K562 (cell line): ENCODE measurements at regions not wholly inside any gene's neighbourhood (a gene's known extent, or its start where the extent isn't known, plus 50 kb on each side); places are given as distances from the start of the nearest gene placed in this dataset.

Source experiments
- ATAC-seq: fragments of 200-7000 bp; cut with Tn5 transposase; 3 replicates; pipeline ENCODE4 v1.9.1; 2020; ENCODE audit warnings: moderate library complexity
- BruUV-seq: library from RNA; stranded (reverse); fragments of 400-500 nt; replicated peaks from 2 replicates; lab custom pipeline; 2021; lab: Mats Ljungman, UMichigan
- CTCF ChIA-PET: fragments of 300-600 bp; formaldehyde crosslinking; extraction: SDS; loops from one replicate; lab custom pipeline; 2021; ENCODE audit warnings: low intra/inter-chr PET ratio; lab: Yijun Ruan, JAX
- POLR2A ChIA-PET: fragments of 300-600, 350-650 bp; sonication (Branson Sonifier 250); formaldehyde crosslinking; extraction: SDS; loops from one replicate; lab custom pipeline; 2021; ENCODE audit warnings: antibody characterized with exemption, inconsistent platforms; lab: Yijun Ruan, JAX
- DNase-seq, 4 experiments: peaks; one replicate each; pipeline versions ENCODE4 v3.0.0 to v3.0.0-alpha.2; 2011 to 2018; ENCODE audit warnings: low spot score in 3 of 4, mixed read lengths in 3 of 4; ENCODE audit errors: extremely low read depth in 1 of 4
- FAIRE-seq: peaks from 2 replicates; lab custom pipeline; 2011; peaks lifted over from hg19 to GRCh38; lab: Jason Lieb, UNC
- H2AFZ ChIP-seq: 2 replicates; pipeline ENCODE4 v1.6.0; 2011; ENCODE audit warnings: low read depth, low read length, control low read depth, inconsistent platforms
- H3K27ac ChIP-seq: fragments of 200-600 bp; 3 replicates; pipeline ENCODE4 v1.8.0; 2011; ENCODE audit warnings: low read depth, mild to moderate bottlenecking, control low read depth, inconsistent platforms, low read length, moderate library complexity, mixed read lengths; ENCODE audit errors: extremely low read depth
- H3K27me3 ChIP-seq, 2 experiments: fragments of 300-600 bp in 1 of 2; 2 replicates in 1 of 2; 3 replicates in 1 of 2; pipeline versions ENCODE4 v1.6.0 to v1.8.0; 2011; ENCODE audit warnings: inconsistent platforms in 2 of 2, low read length in 2 of 2, mild to moderate bottlenecking in 1 of 2, mixed read lengths in 1 of 2, moderate library complexity in 1 of 2; ENCODE audit not compliant: control insufficient read depth in 2 of 2, insufficient read depth in 2 of 2
- H3K36me3 ChIP-seq: fragments of 300-600 bp; 3 replicates; pipeline ENCODE4 v1.8.0; 2011; ENCODE audit warnings: mild to moderate bottlenecking, low read length, inconsistent platforms; ENCODE audit not compliant: control insufficient read depth, insufficient read depth
- H3K4me1 ChIP-seq, 2 experiments: fragments of 200-600 bp in 1 of 2; replicated peaks in 1 of 2; 2 replicates in 1 of 2; 3 replicates in 1 of 2; pipeline versions ENCODE4 v1.5.1 to v1.8.0; 2011; ENCODE audit warnings: inconsistent platforms in 2 of 2, low read length in 2 of 2, mild to moderate bottlenecking in 1 of 2, mixed read lengths in 1 of 2, moderate library complexity in 1 of 2; ENCODE audit not compliant: control insufficient read depth in 2 of 2, insufficient read depth in 2 of 2
- H3K4me2 ChIP-seq: 2 replicates; pipeline ENCODE4 v1.6.1; 2011; ENCODE audit warnings: low read length, control low read depth, inconsistent platforms, mixed read lengths; ENCODE audit not compliant: insufficient read depth
- H3K4me3 ChIP-seq: fragments of 200-600 bp; sonication (generic), shearing (Covaris generic); 2 replicates; pipeline ENCODE4 v1.5.1; 2016; ENCODE audit warnings: control low read depth, inconsistent platforms
- H3K79me2 ChIP-seq: fragments of 200-600 bp; 3 replicates; pipeline ENCODE4 v1.8.0; 2011; ENCODE audit warnings: low read length, inconsistent platforms; ENCODE audit not compliant: control insufficient read depth, insufficient read depth
- H3K9ac ChIP-seq, 2 experiments: 2 replicates each; pipeline versions ENCODE4 v1.6.0 to v1.6.1; 2011; ENCODE audit warnings: low read depth in 2 of 2, low read length in 2 of 2, control low read depth in 1 of 2, inconsistent platforms in 1 of 2, mild to moderate bottlenecking in 1 of 2, mixed read lengths in 1 of 2; ENCODE audit not compliant: insufficient read depth in 1 of 2
- H3K9me1 ChIP-seq: one replicate; pipeline ENCODE4 v1.6.0; 2011; ENCODE audit warnings: inconsistent platforms, mild to moderate bottlenecking, low read length, moderate library complexity; ENCODE audit not compliant: control insufficient read depth, insufficient read depth
- H3K9me3 ChIP-seq: replicated peaks from 2 replicates; pipeline ENCODE4 v1.5.1; 2011; ENCODE audit warnings: low read depth, low read length, inconsistent platforms; ENCODE audit not compliant: control insufficient read depth, insufficient read depth
- H4K20me1 ChIP-seq: replicated peaks from 2 replicates; pipeline ENCODE4 v1.6.1; 2011; ENCODE audit warnings: low read length, inconsistent platforms, mixed read lengths; ENCODE audit not compliant: control insufficient read depth, insufficient read depth
- BRF2 ChIP-seq: IDR thresholded peaks from 3 replicates; pipeline ENCODE4 v1.6.1; 2011; ENCODE audit warnings: borderline replicate concordance, mild to moderate bottlenecking; ENCODE audit not compliant: insufficient read length, insufficient read depth
- HEY1 ChIP-seq: fragments of 250-450 bp; sonication (Bioruptor Pico); IDR thresholded peaks from 2 replicates; pipeline ENCODE4 v1.5.0; 2020; ENCODE audit warnings: mild to moderate bottlenecking, moderate library complexity, borderline replicate concordance
- MCM2 ChIP-seq: fragments of 450-650 bp; IDR thresholded peaks from 2 replicates; pipeline ENCODE4 v1.6.1; 2017; ENCODE audit warnings: low read depth, mild to moderate bottlenecking
- MYC ChIP-seq, 2 experiments: fragments of 250-450 bp in 1 of 2; sonication (Bioruptor Pico) in 1 of 2; IDR thresholded peaks; 2 replicates each; pipeline versions ENCODE4 v1.5.1 to v1.6.1; 2012 to 2021; ENCODE audit warnings: low read depth in 2 of 2, borderline replicate concordance in 1 of 2, improper control_type of control experiment in 1 of 2, low read length in 1 of 2, mild to moderate bottlenecking in 1 of 2, moderate library complexity in 1 of 2
- PCBP2 ChIP-seq: fragments of 200-400 bp; formaldehyde crosslinking; IDR thresholded peaks from 2 replicates; pipeline ENCODE4 v1.6.1; 2018; ENCODE audit warnings: low read length, low read depth, mild to moderate bottlenecking, moderate library complexity; ENCODE audit not compliant: poor library complexity, severe bottlenecking
- SMARCA5 ChIP-seq: fragments of 450-650 bp; IDR thresholded peaks from 2 replicates; pipeline ENCODE4 v1.6.1; 2016
- SP2 ChIP-seq: IDR thresholded peaks from 2 replicates; pipeline ENCODE4 v1.6.1; 2011; ENCODE audit warnings: mild to moderate bottlenecking, low read depth, low read length, moderate library complexity; ENCODE audit not compliant: poor library complexity, severe bottlenecking; ENCODE audit errors: extremely low read depth
- THRB ChIP-seq: fragments of 450-650 bp; formaldehyde crosslinking; conservative IDR thresholded peaks from 2 replicates; pipeline ENCODE4 v1.4.0; 2022; ENCODE audit warnings: mild to moderate bottlenecking, missing genetic modification characterization
- WGBS: fragments of 100-300 bp; shearing (Covaris generic); methylation state at CpG from one replicate; pipeline ENCODE4 v1.1.6; 2016; ENCODE audit warnings: low coverage, mixed read lengths; ENCODE audit not compliant: insufficient coverage; ENCODE audit errors: missing lambda C conversion rate; 5-methylcytosine and 5-hydroxymethylcytosine counted together
- in situ Hi-C: fragments of 300-500 bp; cut with MboI; formaldehyde crosslinking; loops from 4 replicates; pipeline ENCODE4 v1.15.0; 2018; ENCODE audit warnings: inconsistent platforms, mixed read lengths
- intact Hi-C: fragments of 100-400 bp; cut with micrococcal nuclease; formaldehyde crosslinking; loops from 2 replicates; pipeline ENCODE4 v1.14.2; 2022
- TF ChIP-seq, protein P1 (sequence below): fragments of 250-450 bp; sonication (Bioruptor Pico); IDR thresholded peaks from 2 replicates; pipeline ENCODE4 v1.6.1; 2021; ENCODE audit warnings: mild to moderate bottlenecking
- TF ChIP-seq, protein P2 (sequence below): sonication (generic); formaldehyde crosslinking; IDR thresholded peaks from 2 replicates; pipeline ENCODE4 v1.8.0; 2023; ENCODE audit warnings: missing genetic modification reagents, mild to moderate bottlenecking, borderline replicate concordance
- TF ChIP-seq, protein P3 (sequence below): sonication (generic); formaldehyde crosslinking; IDR thresholded peaks from 2 replicates; pipeline ENCODE4 v1.9.0; 2022; ENCODE audit warnings: mild to moderate bottlenecking, missing genetic modification reagents

DNA sequence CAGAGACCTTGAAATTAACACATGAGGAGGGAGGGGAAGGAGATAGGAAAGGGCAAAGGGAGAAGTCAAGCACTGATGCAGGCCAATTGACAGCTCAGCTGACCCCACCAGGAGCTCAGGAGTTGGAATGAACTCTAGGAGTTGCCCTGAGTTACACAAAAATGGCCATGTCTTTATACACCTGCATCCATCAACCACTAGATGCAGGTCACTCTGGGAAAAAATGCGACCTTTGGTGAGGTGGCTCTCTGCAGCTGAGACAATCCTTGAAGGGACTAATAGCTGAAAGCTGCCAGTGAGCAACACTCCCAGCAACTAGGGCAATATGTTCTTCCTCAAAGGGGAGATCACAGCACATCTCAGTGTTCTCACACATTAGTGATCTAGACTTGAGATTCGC, 222.8 kb downstream of the RBM26 start:
- H3K36me3 ChIP-seq: no peaks in the 10 kb centered on the region
- H3K9ac ChIP-seq: no peak overlapping the region
- H4K20me1 ChIP-seq: no peaks in the 10 kb centered on the region
- CTCF ChIA-PET: no interaction called here
- no peak overlapping the region for H3K4me3 ChIP-seq
- no peaks in the 10 kb centered on the region for H3K79me2 ChIP-seq
- POLR2A ChIA-PET: interaction anchor here (0.6 kb wide), 1 partner anchor 1422 kb away, joined by 4 read pairs; no protein-coding TSS in a partner anchor
- H2AFZ ChIP-seq: no peak overlapping the region
- intact Hi-C loops: no loop called here
- FAIRE-seq: no peak
- no peak overlapping the region for H3K27ac ChIP-seq
- no peaks in the 10 kb centered on the region for H3K27me3 ChIP-seq
- no peak overlapping the region for H3K4me2 ChIP-seq
- no peaks in the 10 kb centered on the region for H3K4me1 ChIP-seq
- no peaks in the 10 kb centered on the region for H3K9me3 ChIP-seq
- 4% methylated on average over 2 of the region's 2 CpGs for WGBS
- H3K9me1 ChIP-seq: no peaks in the 10 kb centered on the region
- no peak for DNase-seq
- in situ Hi-C loops: no loop called here
- no TSS peak for BruUV-seq
- TF ChIP-seq, protein P1, sequence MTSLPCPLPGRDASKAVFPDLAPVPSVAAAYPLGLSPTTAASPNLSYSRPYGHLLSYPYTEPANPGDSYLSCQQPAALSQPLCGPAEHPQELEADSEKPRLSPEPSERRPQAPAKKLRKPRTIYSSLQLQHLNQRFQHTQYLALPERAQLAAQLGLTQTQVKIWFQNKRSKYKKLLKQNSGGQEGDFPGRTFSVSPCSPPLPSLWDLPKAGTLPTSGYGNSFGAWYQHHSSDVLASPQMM: no peak
- no peak for TF ChIP-seq BRF2
- no peak for TF ChIP-seq MYC (IDR thresholded peaks at IDR 0.05; ENCODE audit: low read depth, low read length)
- TF ChIP-seq MYC (CRISPR knock-in tag; IDR thresholded peaks at IDR 0.05; ENCODE audit: borderline replicate concordance, low read depth): no peak
- TF ChIP-seq, protein P2, sequence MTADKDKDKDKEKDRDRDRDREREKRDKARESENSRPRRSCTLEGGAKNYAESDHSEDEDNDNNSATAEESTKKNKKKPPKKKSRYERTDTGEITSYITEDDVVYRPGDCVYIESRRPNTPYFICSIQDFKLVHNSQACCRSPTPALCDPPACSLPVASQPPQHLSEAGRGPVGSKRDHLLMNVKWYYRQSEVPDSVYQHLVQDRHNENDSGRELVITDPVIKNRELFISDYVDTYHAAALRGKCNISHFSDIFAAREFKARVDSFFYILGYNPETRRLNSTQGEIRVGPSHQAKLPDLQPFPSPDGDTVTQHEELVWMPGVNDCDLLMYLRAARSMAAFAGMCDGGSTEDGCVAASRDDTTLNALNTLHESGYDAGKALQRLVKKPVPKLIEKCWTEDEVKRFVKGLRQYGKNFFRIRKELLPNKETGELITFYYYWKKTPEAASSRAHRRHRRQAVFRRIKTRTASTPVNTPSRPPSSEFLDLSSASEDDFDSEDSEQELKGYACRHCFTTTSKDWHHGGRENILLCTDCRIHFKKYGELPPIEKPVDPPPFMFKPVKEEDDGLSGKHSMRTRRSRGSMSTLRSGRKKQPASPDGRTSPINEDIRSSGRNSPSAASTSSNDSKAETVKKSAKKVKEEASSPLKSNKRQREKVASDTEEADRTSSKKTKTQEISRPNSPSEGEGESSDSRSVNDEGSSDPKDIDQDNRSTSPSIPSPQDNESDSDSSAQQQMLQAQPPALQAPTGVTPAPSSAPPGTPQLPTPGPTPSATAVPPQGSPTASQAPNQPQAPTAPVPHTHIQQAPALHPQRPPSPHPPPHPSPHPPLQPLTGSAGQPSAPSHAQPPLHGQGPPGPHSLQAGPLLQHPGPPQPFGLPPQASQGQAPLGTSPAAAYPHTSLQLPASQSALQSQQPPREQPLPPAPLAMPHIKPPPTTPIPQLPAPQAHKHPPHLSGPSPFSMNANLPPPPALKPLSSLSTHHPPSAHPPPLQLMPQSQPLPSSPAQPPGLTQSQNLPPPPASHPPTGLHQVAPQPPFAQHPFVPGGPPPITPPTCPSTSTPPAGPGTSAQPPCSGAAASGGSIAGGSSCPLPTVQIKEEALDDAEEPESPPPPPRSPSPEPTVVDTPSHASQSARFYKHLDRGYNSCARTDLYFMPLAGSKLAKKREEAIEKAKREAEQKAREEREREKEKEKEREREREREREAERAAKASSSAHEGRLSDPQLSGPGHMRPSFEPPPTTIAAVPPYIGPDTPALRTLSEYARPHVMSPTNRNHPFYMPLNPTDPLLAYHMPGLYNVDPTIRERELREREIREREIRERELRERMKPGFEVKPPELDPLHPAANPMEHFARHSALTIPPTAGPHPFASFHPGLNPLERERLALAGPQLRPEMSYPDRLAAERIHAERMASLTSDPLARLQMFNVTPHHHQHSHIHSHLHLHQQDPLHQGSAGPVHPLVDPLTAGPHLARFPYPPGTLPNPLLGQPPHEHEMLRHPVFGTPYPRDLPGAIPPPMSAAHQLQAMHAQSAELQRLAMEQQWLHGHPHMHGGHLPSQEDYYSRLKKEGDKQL (CRISPR knock-in tag): no peak
- TF ChIP-seq, protein P3, sequence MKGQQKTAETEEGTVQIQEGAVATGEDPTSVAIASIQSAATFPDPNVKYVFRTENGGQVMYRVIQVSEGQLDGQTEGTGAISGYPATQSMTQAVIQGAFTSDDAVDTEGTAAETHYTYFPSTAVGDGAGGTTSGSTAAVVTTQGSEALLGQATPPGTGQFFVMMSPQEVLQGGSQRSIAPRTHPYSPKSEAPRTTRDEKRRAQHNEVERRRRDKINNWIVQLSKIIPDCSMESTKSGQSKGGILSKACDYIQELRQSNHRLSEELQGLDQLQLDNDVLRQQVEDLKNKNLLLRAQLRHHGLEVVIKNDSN (CRISPR knock-in tag): no peak
- no peak for TF ChIP-seq PCBP2
- TF ChIP-seq SMARCA5: no peak
- no peak for TF ChIP-seq THRB (CRISPR knock-in tag)
- no peak for TF ChIP-seq HEY1
- no peak for TF ChIP-seq MCM2
- no peak for TF ChIP-seq SP2
- no peak for ATAC-seq
